ENCODE measurements at regions not wholly inside any gene's neighbourhood (a gene's known extent, or its start where the extent isn't known, plus 50 kb on each side); places are given as distances from the start of the nearest gene placed in this dataset.

GRCh38 chr5:137561608-137562007, 62.5 kb upstream of the SPOCK1 start:
- no peak for TF ChIP-seq CTCF (conservative IDR thresholded peaks at IDR 0.05)
- Histone ChIP-seq H2BK12ac (ENCODE audit: insufficient read length, low read depth, low read length) (no peak overlapping the region), H4K20me1 (ENCODE audit: control insufficient read depth, insufficient read depth, insufficient read length) (no peaks in the 10 kb centered on the region), H3K27me3 (ENCODE audit: insufficient read depth, low read length) (no peaks in the 10 kb centered on the region), H2AFZ (ENCODE audit: low read length) (no peak overlapping the region), H3K27ac (ENCODE audit: insufficient read length, low read depth, low read length) (no peak overlapping the region), H2BK120ac (ENCODE audit: low read depth, low read length, poor library complexity, severe bottlenecking) (no peak overlapping the region), H2AK5ac (ENCODE audit: insufficient read length, low read length) (no peak overlapping the region), H2BK15ac (ENCODE audit: low read depth, low read length) (no peak overlapping the region), H2BK20ac (ENCODE audit: low read depth, low read length, poor library complexity, severe bottlenecking) (no peak overlapping the region), H3K9ac (ENCODE audit: extremely low read depth, insufficient read length, low read length) (no peak overlapping the region), H2BK5ac (ENCODE audit: insufficient read length, low read length) (no peak overlapping the region), H3K23ac (ENCODE audit: insufficient read length, low read depth, low read length) (no peak overlapping the region), H3K79me1 (ENCODE audit: insufficient read depth, low read depth, low read length, poor library complexity, severe bottlenecking) (no peaks in the 10 kb centered on the region), H3T11ph (ENCODE audit: low read length) (no peak overlapping the region), H4K8ac (replicated peaks; ENCODE audit: insufficient read length, low read depth, low read length) (no peak overlapping the region), H3K79me2 (ENCODE audit: insufficient read depth, low read length) (no peaks in the 10 kb centered on the region), H3K56ac (ENCODE audit: insufficient read length, low read depth, low read length) (no peak overlapping the region), H4K5ac (ENCODE audit: insufficient read length, low read depth, low read length) (no peak overlapping the region), H3K4me1 (ENCODE audit: insufficient read depth, low read length) (no peaks in the 10 kb centered on the region), H3K4me2 (ENCODE audit: insufficient read depth, insufficient read length, low read length) (no peak overlapping the region), H3K9me3 (ENCODE audit: control insufficient read depth, low read depth, low read length) (no peaks in the 10 kb centered on the region), H3K23me2 (ENCODE audit: insufficient read length, low read depth, low read length, poor library complexity, severe bottlenecking) (no peaks in the 10 kb centered on the region), H3K4ac (ENCODE audit: low read depth, low read length) (no peak overlapping the region), H3K18ac (ENCODE audit: insufficient read length, low read depth, low read length) (no peak overlapping the region), H4K91ac (ENCODE audit: insufficient read length, low read depth, low read length) (no peak overlapping the region), H3K14ac (ENCODE audit: insufficient read depth, low read length) (no peak overlapping the region)
- peaks cover 6% of the 10 kb centered on the region in 2 experiments; a peak in 3 of 4 replicates for H3K4me1 Mint-ChIP-seq
- no peak for DNase-seq
- H3K4me3 Mint-ChIP-seq, result no peak overlapping the region
- peaks cover 0 to 3% of the 10 kb centered on the region in 2 experiments; a peak in 1 of 5 replicates for H3K9me3 Mint-ChIP-seq
- H3K27me3 Mint-ChIP-seq (ENCODE audit: low read depth), result peaks cover 6% of the 10 kb centered on the region
- no peaks in the 10 kb centered on the region for H3K36me3 Mint-ChIP-seq (ENCODE audit: insufficient read depth in 1 of 3, low read depth in 3 of 3)
- H3K27ac Mint-ChIP-seq, result no peak overlapping the region

All from H9 (cell line).